Mesenchymal stem cell (in vitro differentiated cells and primary cell): ENCODE measurements at regions not wholly inside any gene's neighbourhood (a gene's known extent, or its start where the extent isn't known, plus 50 kb on each side); places are given as distances from the start of the nearest gene placed in this dataset.

Experiments
- DNase-seq: peaks from one replicate; pipeline ENCODE4 v3.0.0-alpha.2; 2013
- H2AFZ ChIP-seq: one replicate; pipeline ENCODE4 v1.6.1; 2013; ENCODE audit warnings: low read depth, mild to moderate bottlenecking, control low read depth, inconsistent platforms, low read length, moderate library complexity
- H2AK5ac ChIP-seq: 2 replicates; pipeline ENCODE4 v1.6.1; 2013; ENCODE audit warnings: low read length, moderate library complexity, mild to moderate bottlenecking, inconsistent platforms; ENCODE audit not compliant: severe bottlenecking
- H2BK120ac ChIP-seq: one replicate; pipeline ENCODE4 v1.6.1; 2013; ENCODE audit warnings: low read depth, mild to moderate bottlenecking, inconsistent platforms, low read length, moderate library complexity
- H2BK12ac ChIP-seq, 2 experiments: one replicate each; pipeline ENCODE4 v1.6.1; 2013; ENCODE audit warnings: inconsistent platforms in 2 of 2, low read length in 2 of 2, mild to moderate bottlenecking in 2 of 2, moderate library complexity in 2 of 2, control low read depth in 1 of 2
- H2BK15ac ChIP-seq: one replicate; pipeline ENCODE4 v1.6.1; 2013; ENCODE audit warnings: mild to moderate bottlenecking, low read depth, inconsistent platforms; ENCODE audit not compliant: poor library complexity, severe bottlenecking
- H2BK5ac ChIP-seq: 2 replicates; pipeline ENCODE4 v1.6.1; 2013; ENCODE audit warnings: low read depth, mild to moderate bottlenecking, low read length, control low read depth, inconsistent platforms; ENCODE audit not compliant: poor library complexity, severe bottlenecking
- H3K14ac ChIP-seq, 2 experiments: one replicate each; pipeline ENCODE4 v1.6.1; 2013; ENCODE audit warnings: inconsistent platforms in 2 of 2, low read length in 2 of 2, control low read depth in 1 of 2, mild to moderate bottlenecking in 1 of 2, moderate library complexity in 1 of 2
- H3K18ac ChIP-seq, 2 experiments: one replicate each; pipeline ENCODE4 v1.6.1; 2013; ENCODE audit warnings: inconsistent platforms in 2 of 2, low read length in 2 of 2, control low read depth in 1 of 2, low read depth in 1 of 2, mild to moderate bottlenecking in 1 of 2
- H3K23ac ChIP-seq, 2 experiments: one replicate each; pipeline ENCODE4 v1.6.1; 2013; ENCODE audit warnings: inconsistent platforms in 2 of 2, low read length in 2 of 2, mild to moderate bottlenecking in 2 of 2, moderate library complexity in 2 of 2, control low read depth in 1 of 2
- H3K27ac ChIP-seq: 2 replicates; pipeline ENCODE4 v1.5.1; 2013; ENCODE audit warnings: mild to moderate bottlenecking, moderate library complexity, low read length, control low read depth, inconsistent platforms; ENCODE audit not compliant: poor library complexity, severe bottlenecking
- H3K27me3 ChIP-seq, 2 experiments: 2 replicates each; pipeline versions ENCODE4 v1.6.1 to v1.7.0; 2013; ENCODE audit warnings: low read length in 2 of 2, mild to moderate bottlenecking in 2 of 2, moderate library complexity in 2 of 2, control low read depth in 1 of 2, inconsistent platforms in 1 of 2; ENCODE audit not compliant: control insufficient read depth in 1 of 2, insufficient read depth in 1 of 2
- H3K36me3 ChIP-seq, 2 experiments: 2 replicates each; pipeline versions ENCODE4 v1.6.1 to v1.7.0; 2013; ENCODE audit warnings: low read length in 2 of 2, control low read depth in 1 of 2, inconsistent platforms in 1 of 2, low read depth in 1 of 2, mild to moderate bottlenecking in 1 of 2; ENCODE audit not compliant: insufficient read depth in 2 of 2, control insufficient read depth in 1 of 2
- H3K4ac ChIP-seq, 2 experiments: one replicate each; pipeline ENCODE4 v1.6.1; 2013; ENCODE audit warnings: inconsistent platforms in 2 of 2, low read length in 2 of 2, mild to moderate bottlenecking in 2 of 2, moderate library complexity in 2 of 2, control low read depth in 1 of 2, low read depth in 1 of 2
- H3K4me1 ChIP-seq: 2 replicates; pipeline ENCODE4 v1.6.1; 2013; ENCODE audit warnings: low read depth, low read length, control low read depth; ENCODE audit not compliant: control insufficient read depth, insufficient read depth
- H3K4me2 ChIP-seq: 2 replicates; pipeline ENCODE4 v1.6.1; 2013; ENCODE audit warnings: low read length, mild to moderate bottlenecking, inconsistent platforms; ENCODE audit not compliant: poor library complexity, severe bottlenecking
- H3K4me3 ChIP-seq, 2 experiments: 2 replicates each; pipeline versions ENCODE4 v1.5.1 to v1.7.0; 2013; ENCODE audit warnings: low read length in 2 of 2, mild to moderate bottlenecking in 2 of 2, control low read depth in 1 of 2, low read depth in 1 of 2; ENCODE audit not compliant: insufficient read depth in 1 of 2
- H3K79me1 ChIP-seq: replicated peaks from 2 replicates; pipeline ENCODE4 v1.6.1; 2013; ENCODE audit warnings: mild to moderate bottlenecking, control low read depth, low read length, inconsistent platforms; ENCODE audit not compliant: poor library complexity, severe bottlenecking
- H3K9ac ChIP-seq: 2 replicates; pipeline ENCODE4 v1.7.0; 2013; ENCODE audit warnings: mild to moderate bottlenecking, low read length, moderate library complexity
- H3K9me3 ChIP-seq: 2 replicates; pipeline ENCODE4 v1.7.0; 2013; ENCODE audit warnings: mild to moderate bottlenecking, low read length; ENCODE audit not compliant: control insufficient read depth
- H4K8ac ChIP-seq: one replicate; pipeline ENCODE4 v1.6.1; 2013; ENCODE audit warnings: inconsistent platforms, mild to moderate bottlenecking, low read length, moderate library complexity
- H4K91ac ChIP-seq: one replicate; pipeline ENCODE4 v1.6.1; 2013; ENCODE audit warnings: mild to moderate bottlenecking, low read length, inconsistent platforms
- WGBS: methylation state at CpG from one replicate; pipeline ENCODE4 v1.1.7; 2013; ENCODE audit warnings: mixed read lengths; 5-methylcytosine and 5-hydroxymethylcytosine counted together

DNA sequence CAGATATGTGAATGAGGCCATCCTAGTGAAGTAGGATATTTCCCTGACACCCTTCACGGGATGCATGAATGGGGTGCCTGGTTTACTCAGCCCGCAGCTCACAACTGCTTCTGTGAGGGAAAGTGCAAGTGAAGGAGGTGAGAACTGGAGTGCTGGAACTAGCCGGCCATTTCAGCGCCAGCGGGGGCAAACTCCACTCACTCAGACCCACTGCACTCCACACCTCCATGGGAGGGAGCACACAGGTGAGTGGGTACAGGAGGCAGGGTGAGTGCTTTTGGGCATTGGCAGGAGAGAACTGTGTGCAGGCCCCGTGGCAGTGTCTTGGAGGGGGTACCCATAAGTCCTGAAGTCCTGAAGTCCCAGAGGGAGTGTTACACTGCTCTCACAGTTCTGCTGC, 1008.4 kb downstream of the SLC6A15 start:
- Histone ChIP-seq H3K4me3 (no peak overlapping the region), H3K27me3 (no peaks in the 10 kb centered on the region), H3K23ac (no peak overlapping the region), H2BK12ac (no peak overlapping the region), H3K4me2 (no peak overlapping the region), H3K36me3 (no peaks in the 10 kb centered on the region), H2AFZ (no peak overlapping the region), H3K9me3 (no peaks in the 10 kb centered on the region), H3K9ac (no peak overlapping the region), H3K18ac (no peak overlapping the region), H3K27ac (no peak overlapping the region), H3K4me1 (no peaks in the 10 kb centered on the region), H2BK5ac (no peak overlapping the region), H2BK120ac (no peak overlapping the region), H3K4ac (no peak overlapping the region), H2AK5ac (no peak overlapping the region), H3K79me1 (no peaks in the 10 kb centered on the region), H2BK15ac (no peak overlapping the region), H4K91ac (no peak overlapping the region), H4K8ac (no peak overlapping the region), H3K14ac (no peak overlapping the region)
- DNase-seq: no peak
- WGBS: 94% methylated on average over 3 of the region's 6 CpGs

- Histone ChIP-seq H2AFZ (no peak overlapping the region), H3K23ac (no peak overlapping the region), H3K9ac (no peak overlapping the region), H4K91ac (no peak overlapping the region), H3K14ac (no peak overlapping the region), H3K27me3 (no peaks in the 10 kb centered on the region), H3K36me3 (no peaks in the 10 kb centered on the region), H3K27ac (no peak overlapping the region), H3K9me3 (no peaks in the 10 kb centered on the region), H2AK5ac (no peak overlapping the region), H3K4me3 (no peak overlapping the region), H2BK5ac (no peak overlapping the region), H2BK120ac (no peak overlapping the region), H3K4me1 (no peaks in the 10 kb centered on the region), H3K79me1 (no peaks in the 10 kb centered on the region), H4K8ac (no peak overlapping the region), H2BK12ac (no peak overlapping the region), H3K18ac (no peak overlapping the region), H2BK15ac (no peak overlapping the region), H3K4me2 (no peak overlapping the region), H3K4ac (no peak overlapping the region)
- DNase-seq: no peak
- 71% methylated on average over 1 of the region's 2 CpGs for WGBS
Measured at GRCh38 chr12:83896416-83896815, 1016.2 kb downstream of the SLC6A15 start.

DNA sequence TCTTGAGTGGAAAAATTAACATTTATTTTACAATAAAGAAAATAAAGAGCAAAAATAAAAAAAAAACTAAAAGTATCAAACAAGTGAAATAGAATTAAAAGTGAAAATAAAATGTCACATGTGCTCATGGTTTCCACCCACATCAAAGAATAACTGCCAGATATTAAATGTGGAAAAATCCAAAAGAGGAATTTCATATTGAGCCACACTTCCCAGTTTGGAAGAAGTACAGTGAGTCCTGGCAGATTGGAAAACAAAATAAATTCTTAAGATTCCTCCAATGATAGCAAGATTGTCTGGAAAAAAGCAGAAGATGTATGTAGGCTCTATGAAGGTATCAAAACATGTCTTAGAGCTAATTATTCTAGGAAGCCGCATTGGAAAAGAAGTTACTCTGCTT, 1019.5 kb downstream of the SLC6A15 start:
- H3K4ac ChIP-seq: no peak overlapping the region
- no peak overlapping the region for H2BK12ac ChIP-seq
- no peak overlapping the region for H3K14ac ChIP-seq
- peaks cover 6% of the 10 kb centered on the region for H3K9me3 ChIP-seq
- no peak overlapping the region for H3K27ac ChIP-seq
- 50% methylated on average over 1 of the region's 1 CpG for WGBS
- no peak overlapping the region for H3K23ac ChIP-seq
- no peak overlapping the region for H2BK120ac ChIP-seq
- no peaks in the 10 kb centered on the region for H3K36me3 ChIP-seq
- H3K9ac ChIP-seq: no peak overlapping the region
- no peak overlapping the region for H2BK15ac ChIP-seq
- no peaks in the 10 kb centered on the region for H3K79me1 ChIP-seq
- H3K4me1 ChIP-seq: no peaks in the 10 kb centered on the region
- no peak overlapping the region for H2AFZ ChIP-seq
- no peak overlapping the region for H3K4me3 ChIP-seq
- no peak overlapping the region for H2AK5ac ChIP-seq
- H4K8ac ChIP-seq: no peak overlapping the region
- H4K91ac ChIP-seq: no peak overlapping the region
- H3K27me3 ChIP-seq: no peaks in the 10 kb centered on the region
- DNase-seq: no peak
- no peak overlapping the region for H3K18ac ChIP-seq
- H2BK5ac ChIP-seq: no peak overlapping the region
- H3K4me2 ChIP-seq: no peak overlapping the region

GRCh38 chr12:83889745-83890144, 1022.9 kb downstream of the SLC6A15 start:
- Histone ChIP-seq H3K23ac (no peak overlapping the region), H3K79me1 (no peaks in the 10 kb centered on the region), H2BK120ac (no peak overlapping the region), H2BK12ac (no peak overlapping the region), H3K14ac (no peak overlapping the region), H3K27me3 (no peaks in the 10 kb centered on the region), H2BK15ac (no peak overlapping the region), H2BK5ac (no peak overlapping the region), H3K18ac (no peak overlapping the region), H4K91ac (no peak overlapping the region), H2AK5ac (no peak overlapping the region), H3K4me2 (no peak overlapping the region), H2AFZ (no peak overlapping the region), H3K4ac (no peak overlapping the region), H3K4me1 (no peaks in the 10 kb centered on the region), H3K27ac (no peak overlapping the region), H3K36me3 (no peaks in the 10 kb centered on the region), H3K9me3 (peaks cover 10% of the 10 kb centered on the region), H4K8ac (no peak overlapping the region), H3K9ac (no peak overlapping the region), H3K4me3 (no peak overlapping the region)
- DNase-seq: no peak
